NB4 (cell line): ENCODE measurements at regions not wholly inside any gene's neighbourhood (a gene's known extent, or its start where the extent isn't known, plus 50 kb on each side); places are given as distances from the start of the nearest gene placed in this dataset.

Experiments
- CTCF ChIP-seq: IDR thresholded peaks from one replicate; pipeline ENCODE4 v1.5.1; 2012; ENCODE audit warnings: low read depth, low read length
- MYC ChIP-seq: IDR thresholded peaks from 2 replicates; pipeline ENCODE4 v1.6.1; 2011; ENCODE audit warnings: low read depth, low read length
- POLR2A ChIP-seq: IDR thresholded peaks from 2 replicates; pipeline ENCODE4 v1.6.1; 2011; ENCODE audit warnings: mild to moderate bottlenecking; ENCODE audit not compliant: insufficient read length; ENCODE audit errors: extremely low read depth

GRCh38 chr1:238653693-238654321, 732.6 kb upstream of the CHRM3 start:
- TF ChIP-seq CTCF (no peak), MYC (no peak), POLR2A (no peak)
